ENCODE measurements at regions not wholly inside any gene's neighbourhood (a gene's known extent, or its start where the extent isn't known, plus 50 kb on each side); places are given as distances from the start of the nearest gene placed in this dataset.
"Not testable (repeated sequence)": the region's sequence is repeated elsewhere in the genome, so short reads cannot be mapped to it uniquely, and the experiment has no call there.

DNA sequence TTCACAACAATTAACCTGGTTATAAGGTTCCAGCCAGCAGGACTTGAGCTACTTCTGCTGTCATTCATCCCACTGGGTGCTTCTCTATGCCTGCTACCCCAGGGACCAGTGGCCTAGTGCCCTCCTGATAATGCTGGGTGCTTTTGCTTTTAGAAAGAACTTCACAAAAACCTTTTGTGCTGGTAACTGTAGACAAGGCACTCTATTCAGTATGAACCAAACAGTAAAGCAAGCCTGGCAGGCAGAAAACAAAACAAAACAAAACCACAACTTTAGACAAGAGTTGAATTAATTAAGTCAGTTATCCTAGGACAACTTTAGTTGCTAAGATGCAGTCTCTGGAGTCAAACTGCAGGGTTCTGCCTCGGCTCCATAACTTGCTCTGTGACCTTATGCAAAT lies 61.9 kb upstream of the ADGRL2 start:
- intact Hi-C loops (cut with DNase I), result no loop called here

GRCh38 chr1:81733480-81733879 lies 67.3 kb upstream of the ADGRL2 start:
- intact Hi-C loops (cut with DNase I), result no loop called here
- DNase-seq (ENCODE audit: low spot score), result no peak

More for the DNA sequence above, 61.9 kb upstream of the ADGRL2 start:
- no peak for DNase-seq (ENCODE audit: low spot score)

DNA sequence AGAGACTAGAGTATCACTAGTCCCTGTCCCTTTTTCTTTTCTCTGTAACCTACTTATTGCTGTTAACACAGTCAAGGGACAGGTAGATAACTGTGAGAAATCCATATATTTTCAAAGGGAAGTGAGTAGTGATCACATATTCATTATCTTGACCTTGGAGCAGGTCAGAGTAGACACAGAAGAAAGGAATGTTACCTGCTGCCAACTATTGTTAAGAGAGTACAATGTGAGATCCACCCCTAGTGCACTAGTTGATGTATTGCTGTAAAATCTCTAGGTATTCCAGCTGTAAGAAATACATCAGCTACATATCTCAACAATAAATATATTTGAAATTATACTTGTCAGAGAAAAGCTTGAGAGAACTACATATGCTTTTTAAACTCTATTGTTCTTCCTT lies 68.7 kb upstream of the ADGRL2 start:
- intact Hi-C loops (cut with DNase I), result no loop called here
- DNase-seq (ENCODE audit: low spot score), result no peak

DNA sequence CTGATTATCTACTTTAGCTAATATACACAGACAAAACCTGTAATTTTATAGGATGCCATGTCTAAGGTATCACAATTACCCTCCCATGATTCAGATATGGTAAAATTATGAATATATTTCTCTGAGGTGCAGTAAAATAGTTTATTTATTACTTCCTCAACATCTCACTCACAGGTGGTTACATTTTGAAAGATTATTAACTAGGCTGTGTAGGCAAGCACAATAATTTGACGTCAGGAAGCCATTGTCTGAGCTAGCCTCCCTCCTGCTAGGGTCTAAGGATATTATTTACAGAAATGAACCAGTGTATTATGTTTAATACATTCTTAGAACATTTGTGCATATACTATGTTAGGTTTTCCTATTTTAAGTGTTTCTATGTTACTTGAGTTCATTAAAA lies 69.9 kb upstream of the ADGRL2 start:
- DNase-seq (ENCODE audit: low spot score), result no peak
- intact Hi-C loops (cut with DNase I), result no loop called here

DNA sequence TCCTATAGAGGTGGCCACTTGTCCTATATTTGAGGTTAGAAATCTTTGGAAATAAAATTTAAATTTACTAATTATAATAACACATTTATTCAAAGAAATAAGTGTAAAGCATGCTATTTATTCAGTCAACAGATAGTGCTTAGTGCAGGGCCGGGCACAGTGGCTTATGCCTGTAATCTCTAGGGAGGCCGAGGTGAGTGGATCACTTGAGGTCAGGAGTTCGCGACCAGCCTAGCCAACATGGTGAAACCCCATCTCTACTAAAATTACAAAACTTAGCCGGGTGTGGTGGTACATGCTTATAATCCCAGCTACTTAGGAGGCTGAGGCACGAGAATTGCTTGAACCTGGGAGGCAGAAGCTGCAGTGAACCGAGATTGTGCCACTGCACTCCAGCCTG lies 70.4 kb upstream of the ADGRL2 start:
- DNase-seq (ENCODE audit: low spot score); intact Hi-C loops (cut with DNase I): not testable (repeated sequence)

DNA sequence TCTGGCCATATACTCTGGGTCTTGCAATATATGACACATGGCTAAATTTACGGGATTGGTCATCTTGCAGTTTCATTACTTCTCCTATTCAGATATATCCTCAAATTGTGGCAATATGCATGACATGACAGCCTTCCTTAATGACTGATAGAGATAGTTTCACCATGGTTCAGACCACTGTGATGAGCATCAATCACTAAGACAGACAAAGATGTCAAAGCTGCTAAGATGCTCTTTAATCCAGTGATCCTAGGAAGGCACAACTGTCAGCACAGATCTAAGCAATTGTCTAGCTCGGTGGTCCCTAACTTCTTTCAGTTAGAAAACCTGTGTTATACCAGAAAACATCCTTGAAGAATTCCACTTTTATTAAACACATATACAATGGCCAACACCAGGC lies 70.9 kb upstream of the ADGRL2 start:
- intact Hi-C loops (cut with DNase I), result no loop called here
- DNase-seq (ENCODE audit: low spot score), result no peak

- no peak for DNase-seq (ENCODE audit: low spot score)
- intact Hi-C loops (cut with DNase I), result no loop called here
Observed at GRCh38 chr1:81729239-81729638, 71.5 kb upstream of the ADGRL2 start.

- intact Hi-C loops (cut with DNase I), result no loop called here
- no peak for DNase-seq (ENCODE audit: low spot score)
Observed at GRCh38 chr1:81725823-81726222, 74.9 kb upstream of the ADGRL2 start.

GRCh38 chr1:81722631-81723328 lies 78.0 kb upstream of the ADGRL2 start:
- DNase-seq (ENCODE audit: low spot score); intact Hi-C loops (cut with DNase I): not testable (repeated sequence)

DNA sequence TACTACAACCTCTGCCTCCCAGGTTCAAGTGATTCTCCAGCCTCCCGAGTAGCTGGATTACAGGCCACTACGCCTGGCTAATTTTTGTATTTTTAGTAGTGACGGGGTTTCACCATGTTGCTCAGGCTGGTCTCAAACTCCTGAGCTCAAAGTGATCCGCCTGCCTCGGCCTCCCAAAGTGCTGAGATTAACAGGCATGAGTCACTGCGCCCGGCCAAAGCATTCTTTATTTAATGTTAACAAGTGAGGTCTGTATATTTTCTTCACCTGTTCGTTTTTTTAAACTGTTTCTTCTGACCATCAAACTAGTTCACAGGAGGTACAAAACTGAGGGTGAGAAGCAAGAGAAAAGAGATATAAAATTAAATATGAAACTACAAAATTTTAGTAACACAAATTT lies 80.5 kb upstream of the ADGRL2 start:
- intact Hi-C loops (cut with DNase I); DNase-seq (ENCODE audit: low spot score): not testable (repeated sequence)

DNA sequence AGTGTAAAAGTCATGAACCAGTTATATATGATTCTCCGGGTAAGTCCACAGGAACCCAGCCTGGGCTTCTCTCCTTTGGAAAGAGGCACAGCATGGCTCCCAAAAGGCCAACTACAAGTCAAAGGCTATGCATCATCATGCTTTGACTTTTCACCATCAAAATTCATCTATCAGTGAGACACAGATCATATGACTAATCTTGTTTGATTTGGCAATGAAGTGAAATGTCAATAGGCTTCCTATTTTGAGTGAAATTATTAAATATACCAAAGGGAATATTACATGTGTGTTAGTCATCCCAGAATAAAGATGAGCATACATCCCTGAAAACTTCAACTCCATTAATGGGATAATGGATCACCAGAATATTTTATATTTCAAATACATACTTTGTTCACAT lies 83.5 kb upstream of the ADGRL2 start:
- intact Hi-C loops (cut with DNase I), result no loop called here
- no peak for DNase-seq (ENCODE audit: low spot score)

DNA sequence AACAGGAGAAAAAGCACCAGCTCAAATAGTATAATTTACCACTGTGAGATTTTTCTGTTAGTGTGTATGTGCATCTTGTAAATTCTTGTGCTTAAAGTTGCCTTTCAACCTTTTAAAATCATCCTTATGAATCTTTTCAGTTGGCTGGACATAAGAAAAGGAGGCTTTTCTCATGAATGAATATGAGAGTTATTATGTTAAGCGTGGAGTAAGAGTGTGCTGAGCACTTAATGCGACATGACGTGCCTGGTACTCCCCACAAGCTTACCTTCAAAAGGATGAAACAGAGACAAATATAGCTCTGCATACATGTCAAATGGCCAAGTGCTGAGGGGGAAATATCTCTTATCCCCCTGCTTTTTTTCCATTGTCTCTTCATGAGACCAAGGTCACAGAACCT lies 85.3 kb upstream of the ADGRL2 start:
- intact Hi-C loops (cut with DNase I), result no loop called here

DNA sequence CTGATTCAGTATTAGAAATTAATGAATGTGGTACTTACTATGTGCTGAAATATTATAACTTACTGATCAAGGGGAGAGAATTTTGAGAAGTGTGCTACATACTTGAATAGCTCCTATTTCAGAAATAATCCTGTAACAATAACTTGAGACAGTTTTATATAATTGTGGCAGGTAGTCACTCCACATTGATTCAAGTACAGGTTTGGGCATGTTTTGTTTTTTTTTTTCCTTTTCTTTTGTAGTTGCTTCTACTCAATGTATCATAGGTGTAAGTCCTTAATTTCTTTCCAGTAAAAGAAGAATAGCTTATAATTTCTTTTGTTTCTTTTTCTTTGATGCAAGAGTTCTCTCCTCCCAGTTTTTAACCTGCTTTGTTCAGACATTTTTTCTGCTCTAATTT lies 86.1 kb upstream of the ADGRL2 start:
- intact Hi-C loops (cut with DNase I), result no loop called here

More for the DNA sequence above, 85.3 kb upstream of the ADGRL2 start:
- no peak for DNase-seq (ENCODE audit: low spot score)

GRCh38 chr1:81712425-81712824 lies 88.3 kb upstream of the ADGRL2 start:
- intact Hi-C loops (cut with DNase I), result no loop called here

More for the DNA sequence above, 86.1 kb upstream of the ADGRL2 start:
- no peak for DNase-seq (ENCODE audit: low spot score)

DNA sequence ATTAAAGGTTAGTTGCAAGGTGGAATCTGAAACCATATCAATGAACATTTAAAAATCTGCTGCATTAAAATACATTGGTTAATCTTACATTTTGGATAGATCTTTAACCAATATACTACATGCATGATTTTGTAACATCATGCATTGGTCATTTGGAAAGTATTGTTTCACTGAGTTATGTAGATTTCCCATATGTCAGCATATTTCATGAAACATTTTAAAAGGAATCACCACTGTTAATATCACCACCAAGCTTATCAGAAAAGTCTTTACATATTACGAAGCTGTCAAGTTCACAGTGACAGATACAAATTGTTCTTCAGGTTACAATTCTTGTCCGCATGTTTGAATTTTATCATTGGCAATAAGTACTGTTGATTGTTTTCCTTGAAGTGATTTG lies 89.9 kb upstream of the ADGRL2 start:
- no peak for DNase-seq (ENCODE audit: low spot score)
- intact Hi-C loops (cut with DNase I), result no loop called here

More at GRCh38 chr1:81712425-81712824, 88.3 kb upstream of the ADGRL2 start:
- DNase-seq (ENCODE audit: low spot score), result no peak

DNA sequence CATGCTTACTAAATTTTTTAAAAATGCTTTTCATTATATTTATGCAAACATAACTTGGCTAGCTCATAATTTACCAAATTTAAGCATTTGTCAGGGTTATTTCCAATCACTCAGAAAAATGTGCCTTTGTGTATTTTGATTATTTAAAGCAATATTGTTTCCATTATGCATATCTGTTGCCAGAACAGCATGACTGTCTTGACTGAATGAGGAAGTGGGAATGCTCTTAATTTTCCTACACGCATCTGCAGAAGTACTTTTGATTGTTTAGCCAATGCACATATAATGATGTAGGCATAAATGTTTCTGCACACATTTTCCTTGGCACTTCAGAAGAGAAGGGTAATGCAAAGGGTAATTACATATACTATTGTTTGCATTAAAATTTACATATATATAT lies 92.5 kb upstream of the ADGRL2 start:
- intact Hi-C loops (cut with DNase I), result no loop called here
- no peak for DNase-seq (ENCODE audit: low spot score)

GRCh38 chr1:81706650-81707435 lies 93.9 kb upstream of the ADGRL2 start:
- intact Hi-C loops (cut with DNase I), result no loop called here

GRCh38 chr1:81703756-81704463 lies 96.8 kb upstream of the ADGRL2 start:
- no peak for DNase-seq (ENCODE audit: low spot score)
- intact Hi-C loops (cut with DNase I), result no loop called here

More at GRCh38 chr1:81706650-81707435, 93.9 kb upstream of the ADGRL2 start:
- DNase-seq (ENCODE audit: low spot score), result no peak

DNA sequence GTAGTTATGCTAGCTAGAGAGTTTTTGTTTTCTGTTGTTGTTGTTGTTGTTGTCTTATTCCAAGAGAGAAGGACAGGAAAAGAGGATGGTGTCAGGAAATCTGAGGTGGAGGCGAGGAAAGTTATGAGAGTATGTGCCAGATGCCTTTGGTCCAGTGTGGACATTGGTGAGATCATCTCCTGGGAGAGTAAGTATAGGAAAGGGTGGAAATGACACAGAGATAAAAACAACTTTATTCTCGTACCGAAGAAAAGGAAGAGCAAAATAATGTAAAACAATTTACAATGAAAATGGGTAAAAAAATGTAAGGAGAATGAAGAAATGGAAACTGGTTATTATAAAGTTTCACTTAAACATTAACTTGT lies 97.4 kb upstream of the ADGRL2 start:
- no peak for DNase-seq (ENCODE audit: low spot score)
- intact Hi-C loops (cut with DNase I), result no loop called here

- DNase-seq (ENCODE audit: low spot score), result no peak
- intact Hi-C loops (cut with DNase I), result no loop called here
Observed at GRCh38 chr1:81702903-81703302, 97.8 kb upstream of the ADGRL2 start.
